Astrocyte (in vitro differentiated cells and primary cell): ENCODE measurements at regions not wholly inside any gene's neighbourhood (a gene's known extent, or its start where the extent isn't known, plus 50 kb on each side); places are given as distances from the start of the nearest gene placed in this dataset.

ENCODE experiments used
- CTCF ChIP-seq: IDR thresholded peaks from 2 replicates; pipeline ENCODE4 v1.5.1; 2011; ENCODE audit warnings: low read depth, mild to moderate bottlenecking, inconsistent platforms, low read length, moderate library complexity; ENCODE audit not compliant: insufficient read depth
- EZH2 ChIP-seq: IDR thresholded peaks from 2 replicates; pipeline ENCODE4 v1.6.1; 2012; ENCODE audit warnings: mild to moderate bottlenecking, low read length, inconsistent platforms; ENCODE audit not compliant: insufficient read depth

DNA sequence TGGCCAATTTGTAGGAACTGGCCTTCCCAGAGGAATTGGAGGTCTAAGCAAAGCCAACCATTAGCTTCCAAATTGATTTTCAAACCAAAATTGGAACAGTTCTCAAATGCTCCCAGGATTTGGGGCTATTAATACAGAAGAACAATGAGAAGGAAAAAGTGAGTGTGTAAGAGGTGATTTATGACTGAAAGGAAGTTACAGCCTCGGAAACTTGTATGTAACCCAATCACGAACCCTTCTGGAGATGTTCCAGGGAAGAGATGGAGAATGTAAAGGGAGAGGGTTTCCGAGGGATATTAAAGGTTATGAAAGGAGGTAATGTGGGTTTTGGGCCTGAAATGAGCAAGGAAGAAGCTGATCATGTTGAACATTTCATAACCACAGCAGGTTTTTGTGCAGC, 93.2 kb upstream of the CXCL14 start:
- TF ChIP-seq CTCF (no peak), EZH2 (no peak)
